ENCODE measurements at regions not wholly inside any gene's neighbourhood (a gene's known extent, or its start where the extent isn't known, plus 50 kb on each side); places are given as distances from the start of the nearest gene placed in this dataset.

DNA sequence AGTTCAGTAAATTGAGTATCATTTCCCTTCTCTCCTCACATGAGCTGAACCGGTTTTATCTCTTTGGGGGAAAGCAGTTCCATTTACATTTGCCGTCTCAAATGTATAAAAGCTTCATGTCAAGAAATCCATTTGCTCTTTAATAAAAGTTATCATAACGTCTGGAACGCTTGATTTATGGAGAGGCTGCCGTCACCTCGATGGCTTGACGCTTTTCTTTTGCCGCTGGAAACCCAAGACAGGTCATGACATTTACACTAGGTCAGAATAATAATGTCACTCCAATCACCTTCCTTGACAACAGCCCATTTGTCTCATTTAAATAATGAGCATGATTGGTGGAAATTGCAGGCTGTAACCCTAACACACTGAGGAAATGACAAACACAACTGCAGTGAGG lies 443.4 kb downstream of the IRX1 start:
- Mint-ChIP-seq H3K27me3 (peaks cover 0 to 2% of the 10 kb centered on the region in 2 donors), H3K9me3 (peaks cover 16% of the 10 kb centered on the region)
- DNase-seq (ENCODE audit: low spot score): no peak

GRCh38 chr5:4042311-4042710 lies 446.7 kb downstream of the IRX1 start:
- ATAC-seq (peak; percentile 56 to 93), DNase-seq (ENCODE audit: low spot score) (peak; percentile 73)
- Mint-ChIP-seq H3K36me3 (peaks cover 25% of the 10 kb centered on the region), H3K4me3 (no peak overlapping the region), H3K27me3 (no peaks in the 10 kb centered on the region), H3K9me3 (peaks cover 16% of the 10 kb centered on the region), H3K27ac (peak overlapping the region; percentile 65 to 93), H3K4me1 (ENCODE audit: low read depth in 2 of 2) (peaks cover 4 to 53% of the 10 kb centered on the region in 2 donors)

More for the DNA sequence above, 443.4 kb downstream of the IRX1 start:
- Mint-ChIP-seq H3K4me3 (no peak overlapping the region), H3K27ac (peak overlapping the region in 1 of 2 donors; percentile 93), H3K36me3 (peaks cover 25% of the 10 kb centered on the region), H3K4me1 (ENCODE audit: low read depth in 2 of 2) (peaks cover 4 to 54% of the 10 kb centered on the region in 2 donors)
- no peak for ATAC-seq

DNA sequence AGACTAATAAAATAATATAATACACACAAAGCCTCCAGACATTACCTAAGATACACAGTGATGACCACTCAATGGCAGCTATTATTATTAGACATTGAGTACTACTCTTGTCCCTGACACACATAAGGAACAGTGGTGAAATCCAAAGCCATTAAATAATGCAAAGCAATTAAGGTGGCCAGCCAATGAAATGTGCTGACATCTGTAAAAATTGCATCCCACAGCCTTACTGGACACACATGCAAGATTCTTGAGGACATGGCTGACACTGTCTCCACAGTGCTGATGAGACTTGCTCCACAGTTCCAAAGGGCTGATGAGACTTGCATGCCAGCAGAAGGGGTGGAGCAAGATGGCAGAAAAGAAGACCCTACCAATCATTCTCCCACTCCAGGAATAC lies 447.5 kb downstream of the IRX1 start:
- no peaks in the 10 kb centered on the region for H3K27me3 Mint-ChIP-seq
- DNase-seq (ENCODE audit: low spot score) (no peak), ATAC-seq (no peak)
- H3K4me1 Mint-ChIP-seq (ENCODE audit: low read depth in 2 of 2): peaks cover 4 to 49% of the 10 kb centered on the region in 2 donors
- H3K27ac Mint-ChIP-seq: peak overlapping the region; percentile 65 to 93
- H3K9me3 Mint-ChIP-seq: peaks cover 16% of the 10 kb centered on the region
- H3K4me3 Mint-ChIP-seq: no peak overlapping the region
- H3K36me3 Mint-ChIP-seq: peaks cover 25% of the 10 kb centered on the region

GRCh38 chr5:4044881-4045280 lies 449.2 kb downstream of the IRX1 start:
- peaks cover 19% of the 10 kb centered on the region for H3K36me3 Mint-ChIP-seq
- no peaks in the 10 kb centered on the region for H3K27me3 Mint-ChIP-seq
- no peak overlapping the region for H3K4me3 Mint-ChIP-seq
- ATAC-seq (no peak), DNase-seq (ENCODE audit: low spot score) (no peak)
- H3K4me1 Mint-ChIP-seq (ENCODE audit: low read depth in 2 of 2): peaks cover 4 to 38% of the 10 kb centered on the region in 2 donors
- peak overlapping the region in 1 of 2 donors; percentile 93 for H3K27ac Mint-ChIP-seq
- peaks cover 12% of the 10 kb centered on the region for H3K9me3 Mint-ChIP-seq

DNA sequence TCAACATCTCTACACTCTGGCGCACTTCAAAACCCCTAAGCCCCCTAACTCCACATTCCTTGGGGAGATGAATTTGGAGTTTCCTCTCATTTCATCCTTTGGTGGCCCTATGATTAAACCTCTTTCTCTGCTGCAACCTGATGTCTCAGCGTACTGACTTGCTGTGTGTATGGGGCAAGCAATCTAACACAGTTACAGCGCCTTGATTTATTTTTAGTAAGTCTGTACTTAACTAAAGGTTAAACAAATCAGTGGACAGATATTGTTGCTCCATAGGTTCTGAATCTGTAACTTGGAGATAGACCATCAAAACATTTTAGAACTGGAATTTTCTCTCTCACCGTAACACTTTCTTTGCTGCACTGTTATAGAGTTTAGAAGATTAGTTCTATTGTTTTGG lies 452.8 kb downstream of the IRX1 start:
- peaks cover 1% of the 10 kb centered on the region for H3K9me3 Mint-ChIP-seq
- peaks cover 0 to 2% of the 10 kb centered on the region in 2 donors for H3K27me3 Mint-ChIP-seq
- H3K36me3 Mint-ChIP-seq: no peaks in the 10 kb centered on the region
- no peak overlapping the region for H3K4me3 Mint-ChIP-seq
- H3K4me1 Mint-ChIP-seq (ENCODE audit: low read depth in 2 of 2): peaks cover 0 to 15% of the 10 kb centered on the region in 2 donors
- DNase-seq (ENCODE audit: low spot score): no peak
- H3K27ac Mint-ChIP-seq: peak overlapping the region in 1 of 2 donors; percentile 40
- no peak for ATAC-seq

DNA sequence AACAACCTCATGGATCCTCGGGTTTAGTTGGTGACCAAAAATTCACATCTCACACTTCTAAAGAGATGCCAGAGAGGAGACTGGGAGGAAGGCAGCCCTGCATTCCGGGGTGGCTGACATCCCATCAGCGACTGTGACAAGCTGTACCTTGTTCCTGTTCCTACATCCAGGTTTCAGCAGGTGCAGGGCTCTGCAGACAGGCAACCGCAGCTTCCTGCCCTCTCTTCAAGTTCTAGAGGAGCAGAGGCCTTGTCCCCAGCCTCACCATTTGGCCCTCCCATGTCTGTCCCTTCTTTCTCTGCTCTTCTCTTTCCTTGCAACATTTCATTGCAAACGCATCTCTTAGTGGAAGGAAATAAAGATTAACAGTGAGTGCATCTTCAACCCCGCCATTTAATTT lies 454.6 kb downstream of the IRX1 start:
- Mint-ChIP-seq H3K4me1 (ENCODE audit: low read depth in 2 of 2) (peaks cover 0 to 11% of the 10 kb centered on the region in 2 donors), H3K4me3 (no peak overlapping the region), H3K27ac (no peak overlapping the region), H3K36me3 (no peaks in the 10 kb centered on the region), H3K27me3 (peaks cover 0 to 5% of the 10 kb centered on the region in 2 donors), H3K9me3 (peaks cover 3% of the 10 kb centered on the region)
- no peak for ATAC-seq
- DNase-seq (ENCODE audit: low spot score): no peak

DNA sequence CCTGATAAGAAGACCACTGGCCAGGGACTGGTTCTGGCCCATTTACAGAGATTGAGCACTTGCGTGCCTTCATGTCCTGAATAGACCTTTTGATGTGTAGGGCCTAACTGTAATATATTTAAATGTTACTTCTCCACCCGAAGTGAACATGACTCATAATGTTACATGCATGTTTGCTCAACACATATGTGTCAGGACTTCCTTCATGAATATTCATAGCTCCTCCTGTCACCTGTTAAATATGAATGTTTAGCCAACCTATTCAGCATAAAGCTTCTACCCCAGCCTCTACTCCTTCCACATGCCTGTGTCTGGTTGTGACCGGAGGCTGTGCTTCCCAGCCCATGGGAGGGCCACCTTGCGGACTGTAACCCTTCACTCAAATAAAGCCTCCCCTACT lies 457.5 kb downstream of the IRX1 start:
- peak in 1 of 2 donors; percentile 61 for ATAC-seq

DNA sequence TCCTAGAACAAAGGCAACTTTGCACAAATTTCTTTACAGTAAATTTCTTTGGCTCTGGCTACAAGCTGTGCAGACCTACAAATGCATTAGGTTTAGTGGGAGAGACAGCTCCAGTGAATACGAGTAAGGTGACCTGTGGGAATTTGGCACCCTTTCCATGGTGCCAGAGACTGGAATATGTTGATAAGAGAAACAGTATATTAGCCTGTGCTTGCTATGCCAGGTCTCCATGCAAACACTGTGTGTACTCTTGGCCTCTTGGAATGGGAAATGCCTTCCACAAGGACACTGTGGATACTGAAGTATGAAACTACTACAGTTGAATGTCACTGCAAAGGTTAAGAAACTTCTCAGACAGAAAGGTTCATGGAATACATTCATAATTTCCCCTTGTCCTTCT lies 458.5 kb downstream of the IRX1 start:
- ATAC-seq (no peak), DNase-seq (ENCODE audit: low spot score) (no peak)
- Mint-ChIP-seq H3K4me1 (ENCODE audit: low read depth in 2 of 2) (peaks cover 0 to 7% of the 10 kb centered on the region in 2 donors), H3K27ac (peak overlapping the region in 1 of 2 donors; percentile 65), H3K9me3 (peaks cover 11% of the 10 kb centered on the region), H3K36me3 (peaks cover 15% of the 10 kb centered on the region), H3K4me3 (no peak overlapping the region), H3K27me3 (peaks cover 0 to 13% of the 10 kb centered on the region in 2 donors)

More for the DNA sequence above, 457.5 kb downstream of the IRX1 start:
- no peak for DNase-seq (ENCODE audit: low spot score)
- peak overlapping the region in 1 of 2 donors; percentile 65 for H3K27ac Mint-ChIP-seq
- H3K27me3 Mint-ChIP-seq: peaks cover 0 to 13% of the 10 kb centered on the region in 2 donors
- peaks cover 11% of the 10 kb centered on the region for H3K9me3 Mint-ChIP-seq
- no peak overlapping the region for H3K4me3 Mint-ChIP-seq
- peaks cover 15% of the 10 kb centered on the region for H3K36me3 Mint-ChIP-seq
- H3K4me1 Mint-ChIP-seq (ENCODE audit: low read depth in 2 of 2): peaks cover 0 to 7% of the 10 kb centered on the region in 2 donors

- peaks cover 9% of the 10 kb centered on the region for H3K9me3 Mint-ChIP-seq
- DNase-seq (ENCODE audit: low spot score): no peak
- H3K27ac Mint-ChIP-seq: no peak overlapping the region
- peaks cover 0 to 13% of the 10 kb centered on the region in 2 donors for H3K27me3 Mint-ChIP-seq
- peaks cover 0 to 5% of the 10 kb centered on the region in 2 donors for H3K4me1 Mint-ChIP-seq (ENCODE audit: low read depth in 2 of 2)
- no peak overlapping the region for H3K4me3 Mint-ChIP-seq
- ATAC-seq: no peak
- H3K36me3 Mint-ChIP-seq: peaks cover 19% of the 10 kb centered on the region
Measured at GRCh38 chr5:4058899-4059298, 463.3 kb downstream of the IRX1 start.

DNA sequence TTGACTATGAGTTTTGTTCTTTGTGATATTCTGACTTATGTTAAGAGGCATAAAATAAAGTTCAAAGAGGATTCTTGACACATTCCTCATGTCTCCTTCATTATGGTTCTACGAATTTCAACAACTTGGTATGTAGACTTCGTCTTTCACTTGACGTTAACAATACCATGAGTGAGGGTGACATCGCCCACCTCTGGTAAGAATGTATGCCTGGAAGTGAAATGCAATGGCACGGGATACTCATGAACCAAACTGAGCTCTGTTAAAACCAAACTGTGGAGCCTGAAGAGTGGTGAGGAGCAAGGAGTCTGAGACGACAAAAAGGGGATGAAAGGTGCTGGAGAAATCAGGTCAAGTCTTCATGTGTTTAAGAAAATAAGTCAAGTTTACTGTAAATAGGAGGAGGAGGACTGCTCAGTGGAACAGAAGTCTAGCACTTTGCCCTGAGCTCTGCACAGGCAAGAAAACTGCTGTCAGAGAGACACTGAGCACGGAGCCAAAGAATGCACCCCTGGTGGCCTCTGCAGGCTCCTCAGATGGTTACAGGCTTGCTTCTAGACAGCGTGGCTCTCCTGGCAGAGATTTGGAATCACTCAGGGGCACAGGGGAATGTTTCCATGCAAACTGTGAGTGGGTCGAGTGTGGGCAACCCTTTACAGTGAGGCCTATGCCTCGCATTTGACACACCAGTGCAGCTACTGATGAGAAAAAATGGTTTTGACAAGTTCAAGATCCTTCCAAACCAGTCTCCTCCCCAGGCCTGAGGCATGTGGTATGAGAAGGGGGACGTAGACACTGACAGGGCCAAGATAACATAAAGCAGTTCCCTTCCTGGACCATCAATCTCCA lies 470.1 kb downstream of the IRX1 start:
- Mint-ChIP-seq H3K4me3 (no peak overlapping the region), H3K4me1 (ENCODE audit: low read depth in 2 of 2) (peaks cover 0 to 6% of the 10 kb centered on the region in 2 donors)

DNA sequence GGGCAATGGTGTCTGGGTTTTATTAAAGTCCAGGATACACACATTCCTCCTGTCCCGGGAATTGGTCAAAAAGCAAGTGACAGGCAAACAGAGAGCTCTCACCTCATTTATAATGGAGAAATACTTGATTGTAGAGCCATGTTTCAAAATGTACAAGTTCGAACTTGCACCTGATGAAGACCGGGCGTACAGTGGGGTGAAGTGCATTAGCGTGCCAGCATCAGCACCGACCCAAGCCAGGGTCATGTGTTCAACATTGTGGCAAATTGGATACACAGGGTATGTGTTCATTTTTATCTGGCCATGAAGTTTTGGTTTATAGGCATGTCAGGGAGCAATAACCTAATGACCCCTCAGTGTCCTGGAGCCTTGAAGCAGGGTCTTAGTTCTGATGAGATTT lies 472.5 kb downstream of the IRX1 start:
- DNase-seq (ENCODE audit: low spot score) (no peak), ATAC-seq (no peak)
- Mint-ChIP-seq H3K27me3 (peaks cover 0 to 3% of the 10 kb centered on the region in 2 donors), H3K36me3 (no peaks in the 10 kb centered on the region), H3K27ac (no peak overlapping the region), H3K4me1 (ENCODE audit: low read depth in 2 of 2) (peaks cover 0 to 6% of the 10 kb centered on the region in 2 donors), H3K9me3 (no peaks in the 10 kb centered on the region), H3K4me3 (no peak overlapping the region)

More for the DNA sequence above, 470.1 kb downstream of the IRX1 start:
- Mint-ChIP-seq H3K36me3 (no peaks in the 10 kb centered on the region), H3K27ac (no peak overlapping the region), H3K27me3 (peaks cover 0 to 3% of the 10 kb centered on the region in 2 donors), H3K9me3 (no peaks in the 10 kb centered on the region)
- DNase-seq (ENCODE audit: low spot score) (no peak), ATAC-seq (no peak)

GRCh38 chr5:4078544-4078943 lies 482.9 kb downstream of the IRX1 start:
- H3K4me3 Mint-ChIP-seq: no peak overlapping the region
- H3K27me3 Mint-ChIP-seq: peaks cover 0 to 8% of the 10 kb centered on the region in 2 donors
- DNase-seq (ENCODE audit: low spot score) (no peak), ATAC-seq (no peak)
- peaks cover 0 to 17% of the 10 kb centered on the region in 2 donors for H3K4me1 Mint-ChIP-seq (ENCODE audit: low read depth in 2 of 2)
- peaks cover 14% of the 10 kb centered on the region for H3K36me3 Mint-ChIP-seq
- H3K27ac Mint-ChIP-seq: no peak overlapping the region
- peaks cover 11% of the 10 kb centered on the region for H3K9me3 Mint-ChIP-seq

- ATAC-seq (no peak), DNase-seq (ENCODE audit: low spot score) (no peak)
- H3K27ac Mint-ChIP-seq: peak overlapping the region in 1 of 2 donors; percentile 30
- peaks cover 14% of the 10 kb centered on the region for H3K36me3 Mint-ChIP-seq
- H3K4me3 Mint-ChIP-seq: no peak overlapping the region
- peaks cover 11% of the 10 kb centered on the region for H3K9me3 Mint-ChIP-seq
- peaks cover 0 to 17% of the 10 kb centered on the region in 2 donors for H3K4me1 Mint-ChIP-seq (ENCODE audit: low read depth in 2 of 2)
- peaks cover 0 to 6% of the 10 kb centered on the region in 2 donors for H3K27me3 Mint-ChIP-seq
Measured at GRCh38 chr5:4079831-4080230, 484.2 kb downstream of the IRX1 start.

DNA sequence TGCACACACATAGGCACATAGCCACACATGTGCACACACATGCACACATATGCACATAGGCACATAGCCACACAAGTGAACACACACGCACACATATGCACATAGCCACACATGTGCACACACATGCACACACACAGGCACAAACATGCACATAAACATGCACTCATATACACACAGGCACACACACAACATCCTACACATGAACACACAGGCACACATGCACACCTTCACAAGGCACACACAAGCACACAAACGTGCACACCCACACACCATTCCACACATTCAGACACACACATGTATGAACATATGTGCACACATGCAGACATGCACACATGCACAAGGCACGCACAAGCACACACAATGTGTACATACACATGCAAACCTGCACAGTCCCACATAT lies 484.7 kb downstream of the IRX1 start:
- peaks cover 0 to 5% of the 10 kb centered on the region in 2 donors for H3K27me3 Mint-ChIP-seq
- ATAC-seq: no peak
- peaks cover 9% of the 10 kb centered on the region for H3K9me3 Mint-ChIP-seq
- no peak for DNase-seq (ENCODE audit: low spot score)
- H3K27ac Mint-ChIP-seq: peak overlapping the region in 1 of 2 donors; percentile 32
- H3K4me3 Mint-ChIP-seq: no peak overlapping the region
- H3K4me1 Mint-ChIP-seq (ENCODE audit: low read depth in 2 of 2): peaks cover 0 to 17% of the 10 kb centered on the region in 2 donors
- peaks cover 11% of the 10 kb centered on the region for H3K36me3 Mint-ChIP-seq
